ENCODE measurements at regions not wholly inside any gene's neighbourhood (a gene's known extent, or its start where the extent isn't known, plus 50 kb on each side); places are given as distances from the start of the nearest gene placed in this dataset.
A peak's percentile ranks its signal among the peaks of the same experiment; 100 is the strongest.

DNA sequence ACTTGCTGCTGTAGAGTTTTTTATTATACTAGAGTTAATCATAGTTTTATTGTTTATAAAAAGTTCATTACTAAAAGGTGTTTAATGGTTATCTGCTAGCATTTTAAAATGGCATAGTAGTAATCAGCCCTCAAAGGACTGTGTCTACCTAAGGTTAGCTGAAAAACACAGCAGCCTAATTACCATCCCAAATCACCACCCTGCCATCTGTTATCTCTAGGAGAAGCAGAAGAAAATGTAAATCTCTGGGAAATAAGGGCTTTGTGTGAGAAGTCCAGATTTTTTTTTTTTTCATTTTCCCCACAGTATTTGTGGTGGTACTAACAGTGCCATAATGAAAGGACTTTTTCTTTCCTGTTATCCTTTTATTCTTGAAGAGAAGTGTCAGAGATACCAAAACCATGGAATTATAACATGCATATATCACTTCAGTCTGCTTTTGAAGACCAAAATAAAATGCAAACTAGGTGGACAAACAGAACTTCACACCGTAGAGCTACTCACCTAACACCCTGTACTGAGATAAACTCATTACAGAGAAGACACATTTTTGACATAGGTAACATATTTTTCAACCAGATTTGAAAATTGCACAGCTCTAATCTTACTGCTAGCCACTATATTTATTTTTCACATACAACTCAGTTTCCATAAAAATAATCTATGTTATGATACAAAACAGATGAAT lies 876.2 kb downstream of the C12orf50 start:
- Mint-ChIP-seq H3K9me3 (ENCODE audit: low read depth, unreplicated experiment) (peaks cover 6% of the 10 kb centered on the region), H3K4me1 (ENCODE audit: low read depth, unreplicated experiment) (peaks cover 13% of the 10 kb centered on the region), H3K27me3 (ENCODE audit: unreplicated experiment) (no peaks in the 10 kb centered on the region), H3K27ac (ENCODE audit: unreplicated experiment) (no peak overlapping the region), H3K36me3 (ENCODE audit: insufficient read depth, unreplicated experiment) (no peaks in the 10 kb centered on the region), H3K4me3 (ENCODE audit: low read depth, unreplicated experiment) (no peak overlapping the region)
- no TSS peak for BruUV-seq (replicated peaks)
- TF ChIP-seq, protein P1, sequence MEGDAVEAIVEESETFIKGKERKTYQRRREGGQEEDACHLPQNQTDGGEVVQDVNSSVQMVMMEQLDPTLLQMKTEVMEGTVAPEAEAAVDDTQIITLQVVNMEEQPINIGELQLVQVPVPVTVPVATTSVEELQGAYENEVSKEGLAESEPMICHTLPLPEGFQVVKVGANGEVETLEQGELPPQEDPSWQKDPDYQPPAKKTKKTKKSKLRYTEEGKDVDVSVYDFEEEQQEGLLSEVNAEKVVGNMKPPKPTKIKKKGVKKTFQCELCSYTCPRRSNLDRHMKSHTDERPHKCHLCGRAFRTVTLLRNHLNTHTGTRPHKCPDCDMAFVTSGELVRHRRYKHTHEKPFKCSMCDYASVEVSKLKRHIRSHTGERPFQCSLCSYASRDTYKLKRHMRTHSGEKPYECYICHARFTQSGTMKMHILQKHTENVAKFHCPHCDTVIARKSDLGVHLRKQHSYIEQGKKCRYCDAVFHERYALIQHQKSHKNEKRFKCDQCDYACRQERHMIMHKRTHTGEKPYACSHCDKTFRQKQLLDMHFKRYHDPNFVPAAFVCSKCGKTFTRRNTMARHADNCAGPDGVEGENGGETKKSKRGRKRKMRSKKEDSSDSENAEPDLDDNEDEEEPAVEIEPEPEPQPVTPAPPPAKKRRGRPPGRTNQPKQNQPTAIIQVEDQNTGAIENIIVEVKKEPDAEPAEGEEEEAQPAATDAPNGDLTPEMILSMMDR (IDR thresholded peaks at IDR 0.05; ENCODE audit: unreplicated experiment): no peak
- DNase-seq: no peak
- intact Hi-C loops (cut with micrococcal nuclease; ENCODE audit: unreplicated experiment): no loop called here
- CTCF ChIA-PET: no interaction called here

DNA sequence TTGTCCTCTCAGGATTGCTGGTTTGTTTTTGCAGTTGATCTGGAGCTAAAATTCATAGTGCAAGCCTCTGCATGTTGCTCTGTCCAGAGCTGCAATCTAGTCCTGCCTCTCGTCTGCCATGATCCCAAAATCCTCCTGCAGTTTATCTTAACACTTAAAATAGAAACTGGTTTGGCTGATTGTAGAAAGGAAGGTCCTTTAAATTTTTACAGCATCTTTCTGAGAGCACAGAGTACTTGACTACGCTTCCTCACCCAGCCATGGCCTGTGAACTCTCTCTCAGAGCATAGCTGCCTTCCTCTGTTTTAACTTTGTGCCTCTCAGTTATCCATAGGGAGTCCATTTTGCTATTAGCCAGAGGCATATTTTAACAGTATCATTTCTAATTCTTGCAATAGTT lies 877.1 kb downstream of the C12orf50 start:
- TF ChIP-seq, protein P1 (IDR thresholded peaks at IDR 0.05; ENCODE audit: unreplicated experiment): no peak
- Mint-ChIP-seq H3K4me3 (ENCODE audit: low read depth, unreplicated experiment) (no peak overlapping the region), H3K27me3 (ENCODE audit: unreplicated experiment) (no peaks in the 10 kb centered on the region), H3K9me3 (ENCODE audit: low read depth, unreplicated experiment) (peaks cover 6% of the 10 kb centered on the region), H3K27ac (ENCODE audit: unreplicated experiment) (peak overlapping the region; percentile 15), H3K4me1 (ENCODE audit: low read depth, unreplicated experiment) (peaks cover 13% of the 10 kb centered on the region), H3K36me3 (ENCODE audit: insufficient read depth, unreplicated experiment) (no peaks in the 10 kb centered on the region)
- CTCF ChIA-PET: no interaction called here
- intact Hi-C loops (cut with micrococcal nuclease; ENCODE audit: unreplicated experiment): no loop called here
- no TSS peak for BruUV-seq (replicated peaks)
- DNase-seq: no peak

DNA sequence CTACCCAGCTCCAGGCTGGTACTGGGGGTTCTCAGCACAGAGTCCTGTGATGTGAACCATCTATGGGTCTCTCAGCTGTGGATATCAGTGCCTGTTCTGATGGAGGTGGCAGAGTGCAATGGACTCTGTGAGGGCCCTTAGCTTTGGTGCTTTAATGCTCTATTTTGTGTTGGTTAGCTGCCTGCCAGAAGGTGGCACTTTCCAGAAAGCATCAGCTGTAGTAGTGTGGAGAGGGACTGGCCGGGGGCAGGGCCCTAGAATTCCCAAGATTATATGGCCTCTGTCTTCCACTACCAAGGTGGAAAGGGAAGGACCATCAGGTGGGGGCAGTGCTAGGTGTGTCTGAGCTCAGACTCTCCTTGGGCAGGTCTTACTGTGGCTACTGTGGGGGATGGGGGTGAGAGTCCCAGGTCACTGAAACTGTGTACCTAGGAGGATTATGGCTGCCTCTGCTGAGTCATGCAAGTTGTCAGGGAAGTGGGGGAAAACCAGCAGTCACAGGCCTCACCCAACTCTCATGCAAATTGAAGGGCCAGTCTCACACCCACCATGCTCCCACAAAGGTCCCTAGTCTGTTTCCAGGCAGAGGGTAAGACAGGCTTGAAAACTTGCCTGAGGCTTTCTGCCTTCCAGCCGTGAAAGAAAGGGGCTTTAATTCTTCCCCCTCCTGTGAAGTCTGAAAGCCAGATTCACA lies 878.1 kb downstream of the C12orf50 start:
- no peaks in the 10 kb centered on the region for H3K27me3 Mint-ChIP-seq (ENCODE audit: unreplicated experiment)
- peaks cover 13% of the 10 kb centered on the region for H3K4me1 Mint-ChIP-seq (ENCODE audit: low read depth, unreplicated experiment)
- no peaks in the 10 kb centered on the region for H3K36me3 Mint-ChIP-seq (ENCODE audit: insufficient read depth, unreplicated experiment)
- H3K9me3 Mint-ChIP-seq (ENCODE audit: low read depth, unreplicated experiment): peaks cover 6% of the 10 kb centered on the region
- CTCF ChIA-PET: no interaction called here
- intact Hi-C loops (cut with micrococcal nuclease; ENCODE audit: unreplicated experiment): no loop called here
- TF ChIP-seq, protein P1 (IDR thresholded peaks at IDR 0.05; ENCODE audit: unreplicated experiment): no peak
- BruUV-seq (replicated peaks): no TSS peak
- DNase-seq: no peak
- peak overlapping the region; percentile 15 for H3K27ac Mint-ChIP-seq (ENCODE audit: unreplicated experiment)
- H3K4me3 Mint-ChIP-seq (ENCODE audit: low read depth, unreplicated experiment): no peak overlapping the region

GRCh38 chr12:87142342-87142741 lies 886.2 kb upstream of the MGAT4C start:
- H3K27me3 Mint-ChIP-seq (ENCODE audit: unreplicated experiment): no peaks in the 10 kb centered on the region
- DNase-seq: no peak
- no TSS peak for BruUV-seq (replicated peaks)
- CTCF ChIA-PET: interaction anchor here (0.7 kb wide), 1 partner anchor 1006 kb away, joined by 3 read pairs; no protein-coding TSS in a partner anchor
- no peak overlapping the region for H3K27ac Mint-ChIP-seq (ENCODE audit: unreplicated experiment)
- TF ChIP-seq, protein P1 (IDR thresholded peaks at IDR 0.05; ENCODE audit: unreplicated experiment): no peak
- intact Hi-C loops (cut with micrococcal nuclease; ENCODE audit: unreplicated experiment): no loop called here
- H3K9me3 Mint-ChIP-seq (ENCODE audit: low read depth, unreplicated experiment): no peaks in the 10 kb centered on the region
- H3K4me3 Mint-ChIP-seq (ENCODE audit: low read depth, unreplicated experiment): no peak overlapping the region
- peaks cover 2% of the 10 kb centered on the region for H3K4me1 Mint-ChIP-seq (ENCODE audit: low read depth, unreplicated experiment)
- no peaks in the 10 kb centered on the region for H3K36me3 Mint-ChIP-seq (ENCODE audit: insufficient read depth, unreplicated experiment)
